Liver (tissue), 3 donors: ENCODE measurements at regions not wholly inside any gene's neighbourhood (a gene's known extent, or its start where the extent isn't known, plus 50 kb on each side); places are given as distances from the start of the nearest gene placed in this dataset.

ENCODE experiments used
- CTCF ChIP-seq: fragments of 150-350 bp; IDR thresholded peaks from 2 replicates; pipeline ENCODE4 v1.5.1; 2017; ENCODE audit warnings: improper control_type of control experiment, low read depth, low read length; ENCODE audit not compliant: missing input control
- FOXA1 ChIP-seq: IDR thresholded peaks from 2 replicates; pipeline ENCODE4 v1.6.1; 2016; ENCODE audit warnings: antibody characterized with exemption
- GABPA ChIP-seq, 2 donors: IDR thresholded peaks in 1 of 2; conservative IDR thresholded peaks in 1 of 2; 2 replicates each; pipeline ENCODE4 v1.6.1; 2016; ENCODE audit warnings: antibody characterized with exemption in 2 of 2, mild to moderate bottlenecking in 1 of 2, moderate library complexity in 1 of 2
- JUND ChIP-seq, 2 donors: IDR thresholded peaks; 2 replicates each; pipeline ENCODE4 v1.6.1; 2016; ENCODE audit warnings: antibody characterized with exemption in 2 of 2
- MAX ChIP-seq: IDR thresholded peaks from 2 replicates; pipeline ENCODE4 v1.6.1; 2016; ENCODE audit warnings: antibody characterized with exemption
- RAD21 ChIP-seq, 2 donors: IDR thresholded peaks; 2 replicates each; pipeline ENCODE4 v1.6.1; 2016; ENCODE audit warnings: antibody characterized with exemption in 2 of 2, mild to moderate bottlenecking in 2 of 2
- REST ChIP-seq: IDR thresholded peaks from 2 replicates; pipeline ENCODE4 v1.6.1; 2016; ENCODE audit warnings: antibody characterized with exemption, mild to moderate bottlenecking
- SP1 ChIP-seq: IDR thresholded peaks from 2 replicates; pipeline ENCODE4 v1.6.1; 2018; ENCODE audit warnings: antibody characterized with exemption, mild to moderate bottlenecking
- YY1 ChIP-seq: IDR thresholded peaks from 2 replicates; pipeline ENCODE4 v1.6.1; 2016; ENCODE audit warnings: antibody characterized with exemption, mild to moderate bottlenecking
- ZBTB33 ChIP-seq: IDR thresholded peaks from 2 replicates; pipeline ENCODE4 v1.6.1; 2016; ENCODE audit warnings: antibody characterized with exemption
- donor health status: healthy.
- donor health status: healthy.

- TF ChIP-seq CTCF = no peak
- TF ChIP-seq REST = no peak
- TF ChIP-seq GABPA (IDR thresholded peaks at IDR 0.05 in 1 of 2, conservative IDR thresholded peaks at IDR 0.05 in 1 of 2) = no peak
- no peak for TF ChIP-seq YY1
- TF ChIP-seq RAD21 (IDR thresholded peaks at IDR 0.05) = no peak
- TF ChIP-seq JUND (IDR thresholded peaks at IDR 0.05) = no peak
- TF ChIP-seq SP1 = no peak
- no peak for TF ChIP-seq MAX
- TF ChIP-seq FOXA1 = no peak
- no peak for TF ChIP-seq ZBTB33
Observed at GRCh38 chr1:82466891-82467290, 666.2 kb downstream of the ADGRL2 start.
